ENCODE measurements at regions not wholly inside any gene's neighbourhood (a gene's known extent, or its start where the extent isn't known, plus 50 kb on each side); places are given as distances from the start of the nearest gene placed in this dataset.

DNA sequence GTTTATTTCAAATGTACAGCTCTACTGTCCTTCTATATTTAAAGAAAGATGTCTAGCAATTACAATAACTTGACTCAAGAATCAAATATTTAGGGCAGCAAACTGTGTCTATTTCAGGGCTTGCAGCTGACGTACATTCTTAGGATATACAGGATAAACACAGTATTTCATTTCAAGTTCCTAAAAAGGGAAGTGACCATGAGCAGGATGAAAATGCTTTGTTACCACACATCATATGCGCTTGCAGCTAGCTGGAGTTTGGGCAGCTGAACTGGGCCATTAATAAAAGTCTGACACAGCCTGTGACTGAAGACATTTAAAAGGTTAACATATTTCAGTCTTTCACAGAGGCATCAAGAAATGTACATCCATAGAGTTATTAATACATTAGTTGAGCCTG is 264.6 kb upstream of the TRIB2 start:
- no peak for TF ChIP-seq CTCF (IDR thresholded peaks at IDR 0.05; ENCODE audit: insufficient read depth, low read length)
- peak; percentile 27 for DNase-seq (ENCODE audit: low read depth)
- H3K4me3 ChIP-seq (ENCODE audit: low read depth, low read length): no peak overlapping the region

DNA sequence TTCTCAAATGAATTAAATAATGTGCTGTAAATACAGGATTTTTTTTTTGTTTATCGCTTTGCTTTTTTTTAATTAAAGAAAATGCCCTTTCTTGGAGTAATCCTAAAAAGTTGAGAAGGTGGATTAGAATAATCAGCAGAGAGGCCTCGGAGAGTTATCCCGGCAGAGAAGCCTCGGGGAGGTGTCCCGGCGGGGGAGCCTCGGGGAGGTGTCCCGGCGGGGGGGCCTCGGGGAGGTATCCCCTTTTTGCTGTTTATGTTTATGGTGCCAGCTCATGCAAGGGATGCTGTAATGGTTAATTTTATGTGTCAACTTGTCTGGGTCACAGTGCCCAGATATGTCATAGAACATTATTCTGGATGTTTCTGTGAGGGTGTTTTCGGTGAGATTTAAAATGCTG is 263.0 kb upstream of the TRIB2 start:
- no peak overlapping the region for H3K4me3 ChIP-seq (ENCODE audit: low read depth, low read length)
- no peak for DNase-seq (ENCODE audit: low read depth)
- TF ChIP-seq CTCF (IDR thresholded peaks at IDR 0.05; ENCODE audit: insufficient read depth, low read length): no peak

DNA sequence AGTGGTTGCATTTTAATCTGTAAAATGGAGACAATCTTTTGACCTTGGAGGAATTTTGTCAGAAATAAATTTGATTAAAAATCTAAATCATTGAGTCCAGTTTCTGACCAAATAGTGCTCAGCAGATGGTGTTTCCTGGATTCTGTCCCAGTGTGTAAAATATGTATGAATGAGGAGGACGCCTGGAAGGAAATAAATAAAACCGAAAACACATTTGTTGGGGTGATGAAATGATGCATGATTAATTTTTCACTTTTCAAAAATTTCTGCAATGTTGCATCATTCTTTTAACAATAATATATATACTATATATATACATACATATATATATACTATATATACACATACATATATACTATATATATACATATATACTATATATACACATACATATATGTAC is 261.1 kb upstream of the TRIB2 start:
- no peak overlapping the region for H3K4me3 ChIP-seq (ENCODE audit: low read depth, low read length)
- peak; percentile 57 for DNase-seq (ENCODE audit: low read depth)
- TF ChIP-seq CTCF (IDR thresholded peaks at IDR 0.05; ENCODE audit: insufficient read depth, low read length): no peak

- TF ChIP-seq CTCF (IDR thresholded peaks at IDR 0.05; ENCODE audit: insufficient read depth, low read length): no peak
- H3K4me3 ChIP-seq (ENCODE audit: low read depth, low read length): no peak overlapping the region
- DNase-seq (ENCODE audit: low read depth): peak; percentile 100
These were observed 260.2 kb upstream of the TRIB2 start for GRCh38 chr2:12456293-12457106.

- no peak for TF ChIP-seq CTCF (IDR thresholded peaks at IDR 0.05; ENCODE audit: insufficient read depth, low read length)
- peak; percentile 53 for DNase-seq (ENCODE audit: low read depth)
- no peak overlapping the region for H3K4me3 ChIP-seq (ENCODE audit: low read depth, low read length)
These were observed 258.9 kb upstream of the TRIB2 start for GRCh38 chr2:12457831-12458230.

DNA sequence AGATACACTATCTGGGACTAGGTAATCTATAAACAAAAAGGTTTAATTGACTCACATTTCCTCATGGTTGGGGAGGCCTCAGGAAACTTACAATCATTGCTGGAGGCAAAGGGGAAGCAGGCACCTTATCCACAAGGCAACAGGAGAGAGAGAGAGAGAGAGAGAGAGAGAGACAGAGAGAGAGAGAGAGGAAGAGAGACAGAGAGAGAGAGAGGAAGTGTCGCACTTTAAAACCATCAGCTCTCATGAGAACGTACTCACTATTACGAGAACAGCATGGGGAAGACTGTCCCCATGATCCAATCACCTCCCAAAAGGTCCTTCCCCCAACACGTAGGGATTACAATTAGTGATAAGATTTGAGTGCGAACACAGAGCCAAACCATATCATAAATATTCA is 253.5 kb upstream of the TRIB2 start:
- no peak overlapping the region for H3K4me3 ChIP-seq (ENCODE audit: low read depth, low read length)
- no peak for DNase-seq (ENCODE audit: low read depth)
- TF ChIP-seq CTCF (IDR thresholded peaks at IDR 0.05; ENCODE audit: insufficient read depth, low read length): no peak
